ENCODE measurements at regions not wholly inside any gene's neighbourhood (a gene's known extent, or its start where the extent isn't known, plus 50 kb on each side); places are given as distances from the start of the nearest gene placed in this dataset.

DNA sequence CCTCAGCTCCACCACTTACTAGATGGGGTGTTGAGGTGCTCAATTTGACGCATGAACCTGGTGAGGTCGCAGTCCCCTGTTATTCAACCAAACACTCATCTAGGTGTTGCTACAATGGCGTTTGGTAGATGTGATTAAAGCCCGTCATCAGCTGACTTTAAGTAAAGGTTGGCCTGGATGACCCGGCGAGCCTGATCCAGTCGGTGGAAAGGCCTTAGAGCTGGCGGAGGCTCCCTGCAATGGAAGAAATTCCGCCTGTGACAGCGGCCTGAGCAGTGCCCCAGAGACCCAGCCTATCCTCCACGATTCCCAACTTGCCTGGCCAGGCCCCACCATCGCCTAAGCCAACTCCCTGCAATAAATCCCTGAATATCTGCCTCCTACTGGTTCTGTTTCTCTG, 171.4 kb downstream of the BMP7 start:
- no peak for TF ChIP-seq JUND (IDR thresholded peaks at IDR 0.05)
- no peak for TF ChIP-seq POLR2A (IDR thresholded peaks at IDR 0.05; ENCODE audit: borderline replicate concordance, extremely low read depth, insufficient read depth, insufficient read length)
- no peak for TF ChIP-seq CTCF (IDR thresholded peaks at IDR 0.05 in 2 of 3, conservative IDR thresholded peaks at IDR 0.05 in 1 of 3; ENCODE audit: borderline replicate concordance in 1 of 3, insufficient read depth in 1 of 3, low read depth in 2 of 3, low read length in 2 of 3)
- TF ChIP-seq POLR2AphosphoS5 (IDR thresholded peaks at IDR 0.05; ENCODE audit: low read depth, low read length), result no peak
